Sigmoid colon (tissue), 4 donors: ENCODE measurements at regions not wholly inside any gene's neighbourhood (a gene's known extent, or its start where the extent isn't known, plus 50 kb on each side); places are given as distances from the start of the nearest gene placed in this dataset.

Source experiments
- POLR2AphosphoS5 ChIP-seq, 4 donors: sonication (generic); formaldehyde crosslinking; IDR thresholded peaks; one replicate each; pipeline ENCODE4 v1.6.1; 2017; ENCODE audit warnings: antibody characterized with exemption in 4 of 4
- TF ChIP-seq, protein P1 (sequence below), 4 experiments: fragments of 450-650 bp in 3 of 4; fragments of 200-600 bp in 1 of 4; IDR thresholded peaks; one replicate each; pipeline ENCODE4 v1.5.1; 2016 to 2019; ENCODE audit warnings: antibody characterized with exemption in 4 of 4, mild to moderate bottlenecking in 3 of 4, moderate library complexity in 2 of 4

DNA sequence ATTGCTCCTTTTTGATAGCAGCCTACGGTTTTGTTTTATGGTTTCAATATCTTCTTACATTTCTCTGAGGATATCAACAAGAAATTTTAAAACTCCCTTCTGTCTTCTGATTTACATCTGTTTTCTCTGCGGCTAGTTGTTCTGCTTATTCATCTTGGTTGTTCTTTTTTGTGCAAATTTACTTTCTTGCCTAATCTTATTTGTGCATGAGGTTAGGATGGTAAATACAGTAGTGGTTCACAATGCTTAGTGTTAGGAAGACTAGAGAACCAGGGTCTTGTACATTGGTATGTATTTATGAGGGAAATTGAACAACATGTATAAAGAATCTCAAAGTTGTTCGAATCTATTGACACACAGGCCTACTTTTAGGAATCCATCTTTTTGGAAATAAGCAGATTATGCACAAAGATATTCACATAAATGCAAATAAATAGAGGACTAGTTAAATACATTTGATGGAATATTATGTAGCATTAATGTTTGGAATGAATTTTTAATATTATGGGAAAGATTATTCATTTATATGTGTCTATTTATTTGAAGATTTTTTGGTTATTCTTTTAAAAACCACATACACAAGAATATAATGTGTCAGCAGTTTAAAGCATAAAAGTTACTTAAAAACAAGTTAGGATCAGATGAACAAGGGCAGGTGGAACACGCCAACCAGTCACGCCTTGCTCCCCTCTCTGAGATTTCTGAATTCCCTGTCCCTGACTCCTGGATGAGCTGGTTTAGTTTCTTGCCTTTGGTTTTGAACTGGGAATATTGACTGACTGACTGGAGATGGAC lies 51.4 kb upstream of the RFC3 start:
- TF ChIP-seq, protein P1, sequence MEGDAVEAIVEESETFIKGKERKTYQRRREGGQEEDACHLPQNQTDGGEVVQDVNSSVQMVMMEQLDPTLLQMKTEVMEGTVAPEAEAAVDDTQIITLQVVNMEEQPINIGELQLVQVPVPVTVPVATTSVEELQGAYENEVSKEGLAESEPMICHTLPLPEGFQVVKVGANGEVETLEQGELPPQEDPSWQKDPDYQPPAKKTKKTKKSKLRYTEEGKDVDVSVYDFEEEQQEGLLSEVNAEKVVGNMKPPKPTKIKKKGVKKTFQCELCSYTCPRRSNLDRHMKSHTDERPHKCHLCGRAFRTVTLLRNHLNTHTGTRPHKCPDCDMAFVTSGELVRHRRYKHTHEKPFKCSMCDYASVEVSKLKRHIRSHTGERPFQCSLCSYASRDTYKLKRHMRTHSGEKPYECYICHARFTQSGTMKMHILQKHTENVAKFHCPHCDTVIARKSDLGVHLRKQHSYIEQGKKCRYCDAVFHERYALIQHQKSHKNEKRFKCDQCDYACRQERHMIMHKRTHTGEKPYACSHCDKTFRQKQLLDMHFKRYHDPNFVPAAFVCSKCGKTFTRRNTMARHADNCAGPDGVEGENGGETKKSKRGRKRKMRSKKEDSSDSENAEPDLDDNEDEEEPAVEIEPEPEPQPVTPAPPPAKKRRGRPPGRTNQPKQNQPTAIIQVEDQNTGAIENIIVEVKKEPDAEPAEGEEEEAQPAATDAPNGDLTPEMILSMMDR (IDR thresholded peaks at IDR 0.05) = no peak
- no peak for TF ChIP-seq POLR2AphosphoS5 (IDR thresholded peaks at IDR 0.05)
